ENCODE measurements at regions not wholly inside any gene's neighbourhood (a gene's known extent, or its start where the extent isn't known, plus 50 kb on each side); places are given as distances from the start of the nearest gene placed in this dataset.
A peak's percentile ranks its signal among the peaks of the same experiment; 100 is the strongest.

GRCh38 chr2:120496235-120496634, 150.3 kb downstream of the INHBB start:
- no peaks in the 10 kb centered on the region for H3K36me3 ChIP-seq
- DNase-seq = no peak
- H3K27ac ChIP-seq = no peak overlapping the region
- no peaks in the 10 kb centered on the region for H3K4me1 ChIP-seq
- H3K27me3 ChIP-seq = no peaks in the 10 kb centered on the region
- H3K9me3 ChIP-seq = no peaks in the 10 kb centered on the region
- no peak for TF ChIP-seq CTCF (IDR thresholded peaks at IDR 0.05)
- no peak for TF ChIP-seq POLR2A (IDR thresholded peaks at IDR 0.05)
- H3K4me3 ChIP-seq = no peak overlapping the region

- no peak for TF ChIP-seq CTCF (IDR thresholded peaks at IDR 0.05)
- no peak for TF ChIP-seq POLR2A (IDR thresholded peaks at IDR 0.05)
- Histone ChIP-seq H3K27ac (no peak overlapping the region), H3K27me3 (no peaks in the 10 kb centered on the region), H3K4me3 (no peak overlapping the region), H3K36me3 (no peaks in the 10 kb centered on the region), H3K4me1 (no peaks in the 10 kb centered on the region), H3K9me3 (no peaks in the 10 kb centered on the region)
- no peak for DNase-seq
Measured at GRCh38 chr2:120496759-120497158, 150.8 kb downstream of the INHBB start.

- TF ChIP-seq CTCF (IDR thresholded peaks at IDR 0.05) (no peak), POLR2A (IDR thresholded peaks at IDR 0.05) (no peak)
- Histone ChIP-seq H3K4me3 (no peak overlapping the region), H3K27ac (no peak overlapping the region), H3K4me1 (no peaks in the 10 kb centered on the region), H3K9me3 (no peaks in the 10 kb centered on the region), H3K27me3 (no peaks in the 10 kb centered on the region), H3K36me3 (no peaks in the 10 kb centered on the region)
- DNase-seq = peak in 1 of 3 donors; percentile 35
Measured at GRCh38 chr2:120497261-120497977, 151.5 kb downstream of the INHBB start.

- TF ChIP-seq POLR2A (IDR thresholded peaks at IDR 0.05) (no peak), CTCF (IDR thresholded peaks at IDR 0.05) (no peak)
- H3K27ac ChIP-seq = no peak overlapping the region
- no peaks in the 10 kb centered on the region for H3K27me3 ChIP-seq
- H3K9me3 ChIP-seq = no peaks in the 10 kb centered on the region
- no peaks in the 10 kb centered on the region for H3K36me3 ChIP-seq
- H3K4me3 ChIP-seq = no peak overlapping the region
- no peaks in the 10 kb centered on the region for H3K4me1 ChIP-seq
- no peak for DNase-seq
Measured at GRCh38 chr2:120498121-120498520, 152.2 kb downstream of the INHBB start.

GRCh38 chr2:120498576-120499394, 152.8 kb downstream of the INHBB start:
- Histone ChIP-seq H3K9me3 (no peaks in the 10 kb centered on the region), H3K36me3 (no peaks in the 10 kb centered on the region), H3K4me1 (no peaks in the 10 kb centered on the region), H3K27ac (no peak overlapping the region), H3K27me3 (no peaks in the 10 kb centered on the region), H3K4me3 (no peak overlapping the region)
- TF ChIP-seq POLR2A (IDR thresholded peaks at IDR 0.05) (no peak), CTCF (IDR thresholded peaks at IDR 0.05) (no peak)
- peak in 1 of 3 donors; percentile 34 for DNase-seq
